T-helper 9 cell (primary cell): ENCODE measurements at regions not wholly inside any gene's neighbourhood (a gene's known extent, or its start where the extent isn't known, plus 50 kb on each side); places are given as distances from the start of the nearest gene placed in this dataset.

Experiments
- DNase-seq: peaks from one replicate; pipeline ENCODE4 v3.0.0-alpha.2; 2020

DNA sequence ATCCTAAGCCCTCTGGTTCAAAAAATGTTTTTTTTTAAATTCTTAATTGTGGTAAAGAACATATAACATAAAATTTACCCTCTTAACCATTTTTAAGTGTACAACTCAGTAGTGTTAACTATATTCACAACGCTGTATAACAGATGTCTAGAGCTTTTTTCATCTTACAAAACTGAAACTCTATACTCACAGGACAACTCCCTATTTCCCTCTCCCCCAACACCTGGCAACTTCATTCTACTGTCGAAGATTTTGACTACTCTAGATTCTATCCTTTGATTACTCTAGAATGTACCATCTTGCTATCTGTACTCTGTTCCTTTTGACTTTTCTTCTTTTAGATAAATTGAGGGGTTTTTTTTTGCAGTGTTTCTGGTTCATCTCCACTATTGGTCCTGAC, 200.4 kb downstream of the KLF12 start:
- DNase-seq = no peak

- DNase-seq = no peak
Measured at GRCh38 chr13:73932091-73932490, 202.1 kb downstream of the KLF12 start.

DNA sequence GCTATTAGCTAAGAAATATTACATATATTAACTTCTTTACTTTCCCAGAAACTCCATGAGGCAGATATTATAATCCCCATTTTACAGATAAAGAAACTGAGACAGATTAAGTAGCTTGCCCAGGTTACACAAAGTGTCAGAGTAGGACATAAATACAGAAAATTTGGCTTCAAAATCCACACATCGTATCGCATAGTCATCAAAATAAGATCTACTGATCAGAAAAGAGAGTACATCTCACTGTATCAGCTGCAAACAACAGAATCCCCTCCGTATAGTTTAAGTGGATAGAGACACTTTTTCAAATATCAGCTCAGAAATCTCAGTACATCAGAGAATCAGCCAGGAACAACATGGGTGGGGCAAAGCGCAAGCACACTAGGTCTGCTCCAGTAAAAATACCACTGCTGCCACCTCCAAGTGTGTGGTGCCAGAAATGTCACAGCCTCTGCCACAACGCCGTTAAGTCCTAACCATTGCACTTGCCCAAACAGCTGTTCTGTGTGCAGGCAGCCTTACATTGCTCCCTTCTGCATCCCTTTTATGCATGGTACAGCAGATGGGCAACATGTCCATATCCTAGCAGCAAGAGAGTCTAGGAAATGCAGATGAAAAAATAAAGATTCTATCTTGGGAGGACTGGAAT, 204.8 kb downstream of the KLF12 start:
- no peak for DNase-seq

DNA sequence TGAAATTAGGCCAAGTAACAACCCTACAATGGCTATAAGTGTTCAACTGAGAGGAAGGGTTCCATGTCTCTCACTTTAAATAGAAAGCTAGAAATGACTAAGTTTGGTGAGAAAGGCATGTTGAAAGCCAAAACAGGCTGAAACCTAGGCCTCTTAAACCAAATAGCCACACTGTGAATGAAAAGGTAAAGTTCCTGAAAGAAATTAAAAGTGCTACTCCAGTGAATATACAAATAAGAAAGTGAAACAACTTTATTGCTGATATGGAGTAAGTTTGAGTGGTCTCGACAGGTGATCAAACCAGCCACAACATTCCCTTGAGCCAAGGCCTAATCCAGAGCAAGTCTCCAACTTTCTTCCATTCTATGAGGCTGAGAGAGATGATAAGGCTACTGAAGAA, 209.6 kb downstream of the KLF12 start:
- DNase-seq = no peak

DNA sequence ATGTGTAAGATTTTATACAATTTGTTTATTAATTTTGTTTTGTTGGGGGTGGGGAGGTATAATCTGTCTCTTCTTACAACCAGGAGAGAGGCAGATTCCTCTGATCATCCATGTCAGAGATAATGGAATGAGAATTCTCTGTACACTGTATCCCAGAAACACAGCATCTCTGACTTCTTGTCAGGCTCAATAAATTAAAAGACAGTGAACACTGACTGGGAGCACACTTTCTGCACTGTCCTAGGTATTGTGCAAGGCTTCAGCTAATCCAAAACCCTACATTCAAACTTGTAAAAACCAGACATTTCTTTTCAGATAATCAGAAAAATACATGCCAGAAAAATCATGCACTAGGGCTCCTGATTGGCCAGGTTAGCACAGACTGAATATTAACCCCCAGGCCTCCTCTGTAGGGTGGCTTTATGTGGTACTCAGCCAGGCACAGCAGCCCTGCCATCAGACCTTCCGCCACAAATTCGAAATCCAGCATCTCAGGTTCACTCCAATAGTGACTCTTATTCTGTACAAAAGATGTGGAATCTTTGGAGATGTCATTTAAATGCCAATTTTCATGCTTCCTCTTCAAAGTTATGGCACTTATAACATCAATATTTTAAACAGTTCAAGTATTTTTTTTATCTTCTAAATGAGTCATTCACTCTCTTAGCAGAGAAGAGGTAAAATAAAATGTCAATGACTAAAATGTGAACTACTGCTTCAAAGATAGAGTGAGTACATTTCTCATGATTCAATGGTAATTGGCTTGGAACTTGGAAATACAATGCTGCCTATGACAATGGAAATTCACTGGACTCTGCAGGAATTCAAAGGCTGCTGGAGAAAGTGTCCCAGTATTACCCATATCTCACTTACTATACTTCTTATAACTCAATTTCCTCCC, 211.5 kb downstream of the KLF12 start:
- no peak for DNase-seq

- DNase-seq = no peak
Measured at GRCh38 chr13:73918691-73919090, 215.5 kb downstream of the KLF12 start.

- no peak for DNase-seq
Measured at GRCh38 chr13:73913751-73914518, 220.3 kb downstream of the KLF12 start.

DNA sequence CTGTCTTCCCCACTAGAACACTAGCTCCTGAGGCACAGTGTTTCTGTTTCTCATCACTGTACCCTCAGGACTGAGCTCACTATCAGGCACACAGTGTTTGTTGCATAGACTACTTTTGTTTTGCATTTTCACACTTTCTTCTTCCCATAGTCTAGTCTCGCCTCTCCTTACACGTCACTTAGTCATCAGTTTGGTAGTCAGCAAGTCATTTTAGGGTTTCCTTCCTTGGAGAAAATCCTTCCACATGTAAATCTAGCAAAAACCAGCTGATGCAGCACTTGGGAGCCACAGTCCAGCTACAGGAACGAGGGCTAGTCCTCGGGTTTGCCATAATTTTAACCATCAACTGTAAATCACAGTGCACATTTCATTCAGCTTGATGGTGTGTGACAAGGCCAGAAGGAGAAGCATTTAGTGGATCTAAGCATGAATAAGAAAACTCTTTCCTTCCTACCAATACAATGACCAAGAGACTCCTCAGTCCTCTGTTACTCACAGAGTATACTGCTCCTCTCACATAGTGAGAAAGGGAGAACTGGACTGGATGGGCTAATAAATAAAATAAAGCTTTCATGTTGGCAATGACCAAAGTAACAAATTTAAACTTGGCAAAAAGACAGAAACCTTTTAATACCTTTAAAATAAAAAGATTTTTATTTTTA, 221.0 kb downstream of the KLF12 start:
- no peak for DNase-seq

DNA sequence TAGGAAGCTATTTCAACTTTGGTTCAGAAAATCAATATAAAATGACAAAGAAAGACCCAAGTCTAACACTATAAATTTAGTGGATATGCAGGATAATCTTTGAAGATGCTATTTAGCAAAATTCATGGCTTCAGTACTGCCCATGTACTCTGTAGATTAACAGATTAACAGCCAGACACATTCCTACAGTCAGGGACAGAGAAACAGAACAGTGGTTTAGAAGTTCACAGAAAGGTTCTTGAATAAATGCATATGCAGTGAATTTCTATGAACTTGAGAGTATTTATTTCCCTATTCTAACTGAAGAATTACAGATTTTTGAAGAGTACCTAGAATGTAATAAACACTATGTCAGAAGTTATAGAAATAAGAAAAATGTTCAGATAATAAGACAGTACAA, 222.8 kb downstream of the KLF12 start:
- DNase-seq = no peak

GRCh38 chr13:73910733-73911132, 223.5 kb downstream of the KLF12 start:
- no peak for DNase-seq

DNA sequence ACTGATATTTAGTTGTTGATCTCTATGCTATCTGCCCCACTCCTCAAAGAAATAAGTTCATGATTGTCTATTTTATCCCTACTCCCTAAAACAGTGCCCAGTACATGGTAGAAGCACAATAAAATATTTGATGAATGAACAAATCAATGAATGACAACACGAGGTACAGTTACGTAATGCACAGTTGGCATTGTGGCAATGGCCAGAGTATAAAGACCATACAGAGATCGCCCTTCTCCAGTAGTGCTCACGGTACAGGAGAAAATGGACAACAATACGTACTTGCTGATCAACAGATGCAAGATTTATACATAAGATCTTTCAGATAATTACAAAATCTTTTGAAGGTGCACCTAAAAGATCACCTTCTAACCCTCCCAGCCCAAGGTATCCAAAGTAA, 225.4 kb downstream of the KLF12 start:
- no peak for DNase-seq

GRCh38 chr13:73904625-73905024, 229.6 kb downstream of the KLF12 start:
- DNase-seq = no peak

DNA sequence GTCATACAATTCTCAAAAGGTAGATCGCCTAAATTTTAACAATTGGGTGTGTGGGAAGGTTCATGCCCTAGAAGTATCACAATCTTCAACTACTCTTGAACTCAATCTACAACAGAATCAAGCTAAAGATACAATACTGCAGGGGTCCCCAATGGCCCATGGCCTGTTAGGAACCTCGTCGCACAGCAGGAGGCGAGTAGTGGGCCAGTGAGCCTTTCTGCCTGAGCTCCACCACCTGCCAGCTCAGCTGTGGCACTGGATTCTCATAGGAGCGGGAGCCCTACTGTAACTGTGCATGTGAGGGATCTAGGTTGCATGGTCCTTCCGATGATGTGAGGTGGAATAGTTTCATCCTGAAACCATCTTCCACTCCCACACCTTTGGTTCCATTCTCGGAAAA, 230.6 kb downstream of the KLF12 start:
- no peak for DNase-seq

- no peak for DNase-seq
Measured at GRCh38 chr13:73902847-73903246, 231.4 kb downstream of the KLF12 start.

GRCh38 chr13:73902296-73902695, 231.9 kb downstream of the KLF12 start:
- DNase-seq = no peak

DNA sequence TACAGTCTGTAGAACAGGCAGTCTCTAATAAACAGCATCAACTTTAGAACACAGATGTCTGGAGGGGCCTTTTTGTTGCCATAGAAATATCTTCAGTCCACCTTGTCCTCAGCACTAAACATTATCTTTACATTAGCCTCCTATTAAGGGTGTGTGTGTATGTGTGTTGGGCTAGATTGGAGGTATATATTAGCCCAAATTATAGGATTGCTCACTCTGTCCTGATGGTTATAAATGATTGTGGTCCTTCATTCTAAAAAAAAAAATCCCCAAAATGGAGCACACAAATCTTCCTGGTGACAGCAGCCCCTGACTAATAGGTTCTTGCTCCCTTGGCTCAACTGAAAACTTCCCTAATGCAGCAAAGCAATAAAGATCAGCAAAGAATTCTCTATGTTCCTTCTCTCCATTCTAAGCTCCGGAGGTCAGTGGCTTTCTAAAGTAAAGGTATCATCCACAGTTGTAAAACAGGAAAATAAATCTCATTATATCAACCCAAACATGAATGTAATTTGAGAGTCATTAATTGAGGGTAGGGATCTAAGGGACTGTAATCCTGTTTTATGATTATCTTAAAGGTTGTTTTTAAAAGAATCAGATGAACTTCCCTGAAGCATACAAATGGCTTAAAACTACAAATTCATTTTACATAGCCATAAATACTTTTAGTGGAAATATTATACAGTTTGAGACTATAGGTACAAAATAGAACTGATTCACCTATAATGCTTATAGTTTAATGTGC, 232.7 kb downstream of the KLF12 start:
- DNase-seq = no peak

DNA sequence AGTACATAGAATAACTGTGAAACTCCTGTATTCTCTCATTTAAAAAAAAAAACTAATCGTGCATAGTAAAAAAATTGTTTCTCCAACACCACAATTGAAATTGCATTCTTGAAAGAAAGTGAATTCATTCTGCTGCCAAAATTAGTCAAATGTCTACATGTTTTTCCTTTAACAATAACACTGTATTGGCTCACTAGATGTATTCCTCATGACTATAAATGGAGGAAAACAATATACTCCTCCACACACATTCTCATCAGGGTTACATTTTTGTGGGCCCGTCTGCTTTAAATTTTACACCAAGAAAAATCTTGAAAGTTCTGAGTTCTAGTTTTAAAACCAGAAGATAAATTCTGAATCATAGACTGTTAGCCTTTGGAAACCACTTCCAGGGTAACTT, 233.6 kb downstream of the KLF12 start:
- no peak for DNase-seq

- DNase-seq = no peak
Measured at GRCh38 chr13:73898899-73899298, 235.3 kb downstream of the KLF12 start.

- DNase-seq = no peak
Measured at GRCh38 chr13:73898276-73898675, 235.9 kb downstream of the KLF12 start.

- no peak for DNase-seq
Measured at GRCh38 chr13:73894995-73895571, 239.1 kb downstream of the KLF12 start.

GRCh38 chr13:73893833-73894232, 240.4 kb downstream of the KLF12 start:
- DNase-seq = no peak

GRCh38 chr13:73891805-73892204, 242.4 kb downstream of the KLF12 start:
- no peak for DNase-seq
